ES-I3 (cell line): ENCODE measurements at regions not wholly inside any gene's neighbourhood (a gene's known extent, or its start where the extent isn't known, plus 50 kb on each side); places are given as distances from the start of the nearest gene placed in this dataset.

Source experiments
- H3K36me3 ChIP-seq: 2 replicates; pipeline ENCODE4 v1.6.1; 2013; ENCODE audit warnings: mild to moderate bottlenecking, low read length, control low read depth, moderate library complexity; ENCODE audit not compliant: insufficient read depth
- H3K4me1 ChIP-seq: 2 replicates; pipeline ENCODE4 v1.6.1; 2013; ENCODE audit warnings: mild to moderate bottlenecking, control low read depth, low read length; ENCODE audit not compliant: insufficient read depth
- H3K9ac ChIP-seq: 2 replicates; pipeline ENCODE4 v1.6.1; 2013; ENCODE audit warnings: low read depth, mild to moderate bottlenecking, low read length, moderate library complexity
- H3K9me3 ChIP-seq: 2 replicates; pipeline ENCODE4 v1.6.1; 2013; ENCODE audit warnings: mild to moderate bottlenecking, low read length, moderate library complexity; ENCODE audit not compliant: control insufficient read depth, insufficient read depth

- no peak overlapping the region for H3K9ac ChIP-seq
- no peaks in the 10 kb centered on the region for H3K9me3 ChIP-seq
- no peaks in the 10 kb centered on the region for H3K36me3 ChIP-seq
- H3K4me1 ChIP-seq, result peaks cover 3% of the 10 kb centered on the region; the same call in 1 of the 2 replicates
Measured at GRCh38 chr5:96283589-96283988, 149.5 kb downstream of the PCSK1 start.

GRCh38 chr5:96282020-96282419 is 151.0 kb downstream of the PCSK1 start:
- no peak overlapping the region for H3K9ac ChIP-seq
- no peaks in the 10 kb centered on the region for H3K36me3 ChIP-seq
- peaks cover 3% of the 10 kb centered on the region; the same call in 1 of the 2 replicates for H3K4me1 ChIP-seq
- no peaks in the 10 kb centered on the region; the same call in 1 of the 2 replicates for H3K9me3 ChIP-seq

- Histone ChIP-seq H3K4me1 (no peaks in the 10 kb centered on the region), H3K36me3 (no peaks in the 10 kb centered on the region), H3K9ac (no peak overlapping the region)
Measured at GRCh38 chr5:96280946-96281393, 152.1 kb downstream of the PCSK1 start.

GRCh38 chr5:96279801-96280542 is 153.1 kb downstream of the PCSK1 start:
- Histone ChIP-seq H3K9ac (no peak overlapping the region), H3K36me3 (no peaks in the 10 kb centered on the region), H3K9me3 (no peaks in the 10 kb centered on the region; the same call in 1 of the 2 replicates), H3K4me1 (no peaks in the 10 kb centered on the region)

More at GRCh38 chr5:96280946-96281393, 152.1 kb downstream of the PCSK1 start:
- H3K9me3 ChIP-seq, result no peaks in the 10 kb centered on the region; the same call in 1 of the 2 replicates

GRCh38 chr5:96278981-96279380 is 154.1 kb downstream of the PCSK1 start:
- Histone ChIP-seq H3K9ac (no peak overlapping the region), H3K4me1 (no peaks in the 10 kb centered on the region)

GRCh38 chr5:96275051-96275450 is 158.0 kb downstream of the PCSK1 start:
- Histone ChIP-seq H3K9me3 (no peaks in the 10 kb centered on the region; the same call in none of the 2 replicates), H3K9ac (no peak overlapping the region), H3K36me3 (no peaks in the 10 kb centered on the region), H3K4me1 (no peaks in the 10 kb centered on the region)

More at GRCh38 chr5:96278981-96279380, 154.1 kb downstream of the PCSK1 start:
- no peaks in the 10 kb centered on the region for H3K36me3 ChIP-seq
- no peaks in the 10 kb centered on the region; the same call in 1 of the 2 replicates for H3K9me3 ChIP-seq

- no peak overlapping the region for H3K9ac ChIP-seq
- no peaks in the 10 kb centered on the region for H3K36me3 ChIP-seq
- H3K4me1 ChIP-seq, result no peaks in the 10 kb centered on the region
- H3K9me3 ChIP-seq, result peaks cover 2% of the 10 kb centered on the region; the same call in 1 of the 2 replicates
Measured at GRCh38 chr5:96265487-96265886, 167.6 kb downstream of the PCSK1 start.

GRCh38 chr5:96264047-96264446 is 169.0 kb downstream of the PCSK1 start:
- H3K4me1 ChIP-seq, result peaks cover 5% of the 10 kb centered on the region; the same call in 1 of the 2 replicates
- H3K9ac ChIP-seq, result no peak overlapping the region

GRCh38 chr5:96262105-96262504 is 170.9 kb downstream of the PCSK1 start:
- Histone ChIP-seq H3K9me3 (no peaks in the 10 kb centered on the region), H3K36me3 (no peaks in the 10 kb centered on the region), H3K4me1 (peaks cover 10% of the 10 kb centered on the region; the same call in 1 of the 2 replicates), H3K9ac (no peak overlapping the region)

More at GRCh38 chr5:96264047-96264446, 169.0 kb downstream of the PCSK1 start:
- no peaks in the 10 kb centered on the region for H3K36me3 ChIP-seq
- peaks cover 2% of the 10 kb centered on the region; the same call in 1 of the 2 replicates for H3K9me3 ChIP-seq

- H3K36me3 ChIP-seq, result no peaks in the 10 kb centered on the region
- no peak overlapping the region for H3K9ac ChIP-seq
- no peaks in the 10 kb centered on the region for H3K9me3 ChIP-seq
- H3K4me1 ChIP-seq, result peaks cover 10% of the 10 kb centered on the region; the same call in 1 of the 2 replicates
Measured at GRCh38 chr5:96260009-96260408, 173.0 kb downstream of the PCSK1 start.

GRCh38 chr5:96259151-96259772 is 173.8 kb downstream of the PCSK1 start:
- no peaks in the 10 kb centered on the region for H3K36me3 ChIP-seq
- H3K9ac ChIP-seq, result no peak overlapping the region
- no peaks in the 10 kb centered on the region for H3K9me3 ChIP-seq
- H3K4me1 ChIP-seq, result peaks cover 10% of the 10 kb centered on the region; the same call in 1 of the 2 replicates

GRCh38 chr5:96258692-96259091 is 174.4 kb downstream of the PCSK1 start:
- no peaks in the 10 kb centered on the region for H3K9me3 ChIP-seq
- no peaks in the 10 kb centered on the region for H3K36me3 ChIP-seq
- H3K9ac ChIP-seq, result no peak overlapping the region
- peaks cover 10% of the 10 kb centered on the region; the same call in 1 of the 2 replicates for H3K4me1 ChIP-seq

- H3K36me3 ChIP-seq, result no peaks in the 10 kb centered on the region
- peaks cover 10% of the 10 kb centered on the region; the same call in 1 of the 2 replicates for H3K4me1 ChIP-seq
- no peak overlapping the region for H3K9ac ChIP-seq
- H3K9me3 ChIP-seq, result no peaks in the 10 kb centered on the region
Measured at GRCh38 chr5:96257904-96258303, 175.1 kb downstream of the PCSK1 start.

- no peaks in the 10 kb centered on the region for H3K36me3 ChIP-seq
- H3K9me3 ChIP-seq, result no peaks in the 10 kb centered on the region
- H3K9ac ChIP-seq, result no peak overlapping the region
- peaks cover 10% of the 10 kb centered on the region; the same call in 1 of the 2 replicates for H3K4me1 ChIP-seq
Measured at GRCh38 chr5:96256795-96257470, 176.1 kb downstream of the PCSK1 start.
